ENCODE measurements at regions not wholly inside any gene's neighbourhood (a gene's known extent, or its start where the extent isn't known, plus 50 kb on each side); places are given as distances from the start of the nearest gene placed in this dataset.

GRCh38 chr18:11284349-11284748 lies 135.0 kb upstream of the PIEZO2 start:
- Mint-ChIP-seq H3K4me3 (no peak overlapping the region), H3K27me3 (no peaks in the 10 kb centered on the region), H3K27ac (no peak overlapping the region), H3K4me1 (ENCODE audit: low read depth) (no peaks in the 10 kb centered on the region), H3K36me3 (ENCODE audit: low read depth) (no peaks in the 10 kb centered on the region), H3K9me3 (no peaks in the 10 kb centered on the region)
- intact Hi-C loops (cut with DNase I, micrococcal nuclease) = no loop called here
- Histone ChIP-seq H3K36me3 (ENCODE audit: insufficient read depth, low read length) (no peaks in the 10 kb centered on the region), H3K27me3 (ENCODE audit: control insufficient read depth in 1 of 2, insufficient read depth in 2 of 2, low read length in 2 of 2) (no peaks in the 10 kb centered on the region), H3K27ac (ENCODE audit: low read depth in 1 of 2, low read length in 2 of 2) (no peak overlapping the region), H3K9me3 (ENCODE audit: control insufficient read depth in 1 of 2, insufficient read depth in 1 of 2, low read length in 2 of 2) (peaks cover 0 to 6% of the 10 kb centered on the region in 2 experiments), H3K4me3 (ENCODE audit: low read length) (no peak overlapping the region), H3K4me1 (ENCODE audit: insufficient read depth, low read length) (no peaks in the 10 kb centered on the region)
- DNase-seq (no peak), ATAC-seq (ENCODE audit: poor library complexity) (no peak)
- POLR2A ChIA-PET = no interaction called here
- TF ChIP-seq CTCF (IDR thresholded peaks at IDR 0.05) = no peak
- CTCF ChIA-PET = no interaction called here

- intact Hi-C loops (cut with DNase I, micrococcal nuclease) = no loop called here
- Mint-ChIP-seq H3K27me3 (no peaks in the 10 kb centered on the region), H3K36me3 (ENCODE audit: low read depth) (no peaks in the 10 kb centered on the region), H3K4me1 (ENCODE audit: low read depth) (no peaks in the 10 kb centered on the region), H3K4me3 (no peak overlapping the region), H3K27ac (no peak overlapping the region), H3K9me3 (no peaks in the 10 kb centered on the region)
- no peaks in the 10 kb centered on the region for H3K27me3 ChIP-seq (ENCODE audit: control insufficient read depth in 1 of 2, insufficient read depth in 2 of 2, low read length in 2 of 2)
- DNase-seq (no peak), ATAC-seq (ENCODE audit: poor library complexity) (no peak)
- no peaks in the 10 kb centered on the region for H3K36me3 ChIP-seq (ENCODE audit: insufficient read depth, low read length)
- no peak overlapping the region for H3K4me3 ChIP-seq (ENCODE audit: low read length)
- H3K27ac ChIP-seq (ENCODE audit: low read depth in 1 of 2, low read length in 2 of 2) = no peak overlapping the region
- ChIA-PET CTCF (no interaction called here), POLR2A (no interaction called here)
- TF ChIP-seq CTCF (IDR thresholded peaks at IDR 0.05) = no peak
- peaks cover 0 to 6% of the 10 kb centered on the region in 2 experiments for H3K9me3 ChIP-seq (ENCODE audit: control insufficient read depth in 1 of 2, insufficient read depth in 1 of 2, low read length in 2 of 2)
- H3K4me1 ChIP-seq (ENCODE audit: insufficient read depth, low read length) = no peaks in the 10 kb centered on the region
These were observed 134.3 kb upstream of the PIEZO2 start for GRCh38 chr18:11283479-11284161.

GRCh38 chr18:11279461-11279860 lies 130.1 kb upstream of the PIEZO2 start:
- no peaks in the 10 kb centered on the region for H3K27me3 Mint-ChIP-seq

More at GRCh38 chr18:11279461-11279860, 130.1 kb upstream of the PIEZO2 start:
- Histone ChIP-seq H3K27me3 (ENCODE audit: control insufficient read depth in 1 of 2, insufficient read depth in 2 of 2, low read length in 2 of 2) (no peaks in the 10 kb centered on the region), H3K36me3 (ENCODE audit: insufficient read depth, low read length) (no peaks in the 10 kb centered on the region), H3K4me1 (ENCODE audit: insufficient read depth, low read length) (no peaks in the 10 kb centered on the region), H3K4me3 (ENCODE audit: low read length) (no peak overlapping the region), H3K27ac (ENCODE audit: low read depth in 1 of 2, low read length in 2 of 2) (no peak overlapping the region), H3K9me3 (ENCODE audit: control insufficient read depth in 1 of 2, insufficient read depth in 1 of 2, low read length in 2 of 2) (peaks cover 0 to 6% of the 10 kb centered on the region in 2 experiments)
- H3K4me1 Mint-ChIP-seq (ENCODE audit: low read depth) = no peaks in the 10 kb centered on the region
- no peak overlapping the region for H3K27ac Mint-ChIP-seq
- H3K36me3 Mint-ChIP-seq (ENCODE audit: low read depth) = no peaks in the 10 kb centered on the region
- no peaks in the 10 kb centered on the region for H3K9me3 Mint-ChIP-seq
- POLR2A ChIA-PET = no interaction called here
- DNase-seq (no peak), ATAC-seq (ENCODE audit: poor library complexity) (no peak)
- CTCF ChIA-PET = no interaction called here
- no peak for TF ChIP-seq CTCF (IDR thresholded peaks at IDR 0.05)
- no peak overlapping the region for H3K4me3 Mint-ChIP-seq
- intact Hi-C loops (cut with DNase I, micrococcal nuclease) = no loop called here
